Endothelial cell (in vitro differentiated cells): ENCODE measurements at regions not wholly inside any gene's neighbourhood (a gene's known extent, or its start where the extent isn't known, plus 50 kb on each side); places are given as distances from the start of the nearest gene placed in this dataset.
"Not testable (repeated sequence)": the region's sequence is repeated elsewhere in the genome, so short reads cannot be mapped to it uniquely, and the experiment has no call there.

ENCODE experiments used
- DNase-seq: peaks from one replicate; pipeline ENCODE4 v3.0.0; 2021; ENCODE audit warnings: low spot score
- H3K27ac Mint-ChIP-seq: one replicate; pipeline ENCODE4 v1.8.0; 2021; ENCODE audit warnings: mixed read lengths, inconsistent platforms; ENCODE audit not compliant: unreplicated experiment
- H3K27me3 Mint-ChIP-seq: one replicate; pipeline ENCODE4 v1.8.0; 2021; ENCODE audit warnings: mild to moderate bottlenecking, moderate library complexity, mixed read lengths, inconsistent platforms; ENCODE audit not compliant: unreplicated experiment
- H3K36me3 Mint-ChIP-seq: one replicate; pipeline ENCODE4 v1.8.0; 2021; ENCODE audit warnings: mild to moderate bottlenecking, low read depth, mixed read lengths, inconsistent platforms; ENCODE audit not compliant: unreplicated experiment
- H3K4me1 Mint-ChIP-seq: one replicate; pipeline ENCODE4 v1.8.0; 2021; ENCODE audit warnings: mild to moderate bottlenecking, mixed read lengths, inconsistent platforms; ENCODE audit not compliant: unreplicated experiment
- H3K4me3 Mint-ChIP-seq: one replicate; pipeline ENCODE4 v1.8.0; 2021; ENCODE audit warnings: mild to moderate bottlenecking, mixed read lengths, inconsistent platforms; ENCODE audit not compliant: unreplicated experiment
- H3K9me3 Mint-ChIP-seq: one replicate; pipeline ENCODE4 v1.8.0; 2021; ENCODE audit warnings: mixed read lengths, inconsistent platforms; ENCODE audit not compliant: unreplicated experiment
- TF ChIP-seq, protein P1 (sequence below): fragments of 200-600 bp; sonication (generic); IDR thresholded peaks from one replicate; pipeline ENCODE4 v1.5.0; 2021; ENCODE audit warnings: antibody characterized with exemption; ENCODE audit not compliant: unreplicated experiment

DNA sequence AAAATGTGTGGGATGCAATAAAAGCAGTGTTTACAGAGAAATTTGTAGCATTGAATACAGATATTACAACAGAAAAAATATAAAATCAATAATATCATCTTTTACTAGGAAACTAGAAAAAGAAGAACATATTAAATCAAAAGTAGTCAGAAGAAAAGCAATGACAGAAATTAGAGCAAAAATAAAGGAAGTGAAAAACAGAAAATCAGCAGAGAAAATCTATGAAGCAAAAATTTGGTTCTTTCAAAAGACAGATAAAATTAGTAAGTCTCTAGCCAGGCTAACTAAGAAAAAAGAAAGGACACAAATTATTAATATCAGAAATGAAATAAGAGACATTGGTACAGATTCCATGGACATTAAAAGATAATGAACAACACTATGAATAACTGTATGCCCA, 212.0 kb upstream of the MGAT5 start:
- TF ChIP-seq, protein P1, sequence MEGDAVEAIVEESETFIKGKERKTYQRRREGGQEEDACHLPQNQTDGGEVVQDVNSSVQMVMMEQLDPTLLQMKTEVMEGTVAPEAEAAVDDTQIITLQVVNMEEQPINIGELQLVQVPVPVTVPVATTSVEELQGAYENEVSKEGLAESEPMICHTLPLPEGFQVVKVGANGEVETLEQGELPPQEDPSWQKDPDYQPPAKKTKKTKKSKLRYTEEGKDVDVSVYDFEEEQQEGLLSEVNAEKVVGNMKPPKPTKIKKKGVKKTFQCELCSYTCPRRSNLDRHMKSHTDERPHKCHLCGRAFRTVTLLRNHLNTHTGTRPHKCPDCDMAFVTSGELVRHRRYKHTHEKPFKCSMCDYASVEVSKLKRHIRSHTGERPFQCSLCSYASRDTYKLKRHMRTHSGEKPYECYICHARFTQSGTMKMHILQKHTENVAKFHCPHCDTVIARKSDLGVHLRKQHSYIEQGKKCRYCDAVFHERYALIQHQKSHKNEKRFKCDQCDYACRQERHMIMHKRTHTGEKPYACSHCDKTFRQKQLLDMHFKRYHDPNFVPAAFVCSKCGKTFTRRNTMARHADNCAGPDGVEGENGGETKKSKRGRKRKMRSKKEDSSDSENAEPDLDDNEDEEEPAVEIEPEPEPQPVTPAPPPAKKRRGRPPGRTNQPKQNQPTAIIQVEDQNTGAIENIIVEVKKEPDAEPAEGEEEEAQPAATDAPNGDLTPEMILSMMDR = no peak
- peaks cover 1% of the 10 kb centered on the region for H3K27me3 Mint-ChIP-seq
- peaks cover 4% of the 10 kb centered on the region for H3K36me3 Mint-ChIP-seq
- DNase-seq = no peak
- H3K27ac Mint-ChIP-seq = no peak overlapping the region
- H3K4me1 Mint-ChIP-seq = no peaks in the 10 kb centered on the region
- H3K4me3 Mint-ChIP-seq = no peak overlapping the region
- peaks cover 4% of the 10 kb centered on the region for H3K9me3 Mint-ChIP-seq

DNA sequence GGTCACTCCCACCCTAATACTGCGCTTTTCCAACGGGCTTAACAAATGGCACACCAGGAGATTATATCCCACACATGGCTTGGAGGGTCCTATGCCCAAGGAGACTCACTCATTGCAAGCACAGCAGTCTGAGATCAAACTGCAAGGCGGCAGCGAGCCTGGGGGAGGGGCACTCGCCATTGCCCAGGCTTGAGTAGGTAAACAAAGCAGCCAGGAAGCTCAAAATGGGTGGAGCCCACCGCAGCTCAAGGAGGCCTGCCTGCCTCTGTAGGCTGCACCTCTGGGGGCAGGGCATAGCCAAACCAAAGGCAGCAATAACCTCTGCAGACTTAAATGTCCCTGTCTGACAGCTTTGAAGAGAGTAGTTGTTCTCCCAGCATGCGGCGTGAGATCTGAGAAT, 210.8 kb upstream of the MGAT5 start:
- H3K27me3 Mint-ChIP-seq, H3K4me1 Mint-ChIP-seq, H3K4me3 Mint-ChIP-seq, H3K27ac Mint-ChIP-seq, H3K36me3 Mint-ChIP-seq, H3K9me3 Mint-ChIP-seq, DNase-seq: not testable (repeated sequence)

DNA sequence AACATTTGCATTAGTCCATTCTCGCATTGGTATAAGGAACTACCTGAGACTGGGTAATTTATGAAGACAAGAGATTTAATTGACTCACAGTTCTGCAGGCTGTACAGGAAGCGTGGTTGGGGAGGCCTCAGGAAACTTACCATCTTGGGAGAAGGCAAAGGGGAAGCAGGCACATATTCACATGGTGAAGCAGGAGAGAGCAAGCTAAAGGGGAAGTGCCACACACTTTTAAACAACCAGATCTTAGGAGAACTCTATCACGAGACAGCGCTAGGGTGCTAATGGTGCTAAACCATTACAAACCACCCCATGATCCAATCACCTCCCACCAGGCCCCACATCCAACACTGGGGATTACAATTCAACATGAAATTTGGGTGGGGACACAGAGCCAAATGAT, 201.7 kb upstream of the MGAT5 start:
- peaks cover 2% of the 10 kb centered on the region for H3K27me3 Mint-ChIP-seq
- no peak for DNase-seq
- H3K9me3 Mint-ChIP-seq = no peaks in the 10 kb centered on the region
- H3K27ac Mint-ChIP-seq = no peak overlapping the region
- TF ChIP-seq, protein P1 = no peak
- H3K36me3 Mint-ChIP-seq = no peaks in the 10 kb centered on the region
- no peak overlapping the region for H3K4me3 Mint-ChIP-seq
- no peaks in the 10 kb centered on the region for H3K4me1 Mint-ChIP-seq

DNA sequence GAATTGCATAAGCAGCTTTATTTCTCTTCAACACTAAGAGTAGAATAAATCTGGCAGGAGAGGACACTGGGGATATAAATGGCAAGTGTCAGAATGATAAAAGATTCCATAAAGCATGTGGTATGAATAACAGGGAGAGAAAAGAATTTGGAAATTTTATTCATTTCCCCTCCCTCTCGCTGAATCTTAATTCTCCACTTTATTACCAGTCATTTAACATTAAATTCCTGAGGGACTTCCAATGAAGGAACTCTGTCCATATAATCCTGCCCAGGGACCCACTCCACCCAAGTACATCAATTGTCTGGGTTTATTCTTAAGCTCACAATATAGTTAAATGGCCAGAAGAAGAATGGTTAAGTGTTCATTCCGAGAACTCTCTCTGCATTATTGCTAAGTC, 197.7 kb upstream of the MGAT5 start:
- peaks cover 3% of the 10 kb centered on the region for H3K9me3 Mint-ChIP-seq
- H3K4me3 Mint-ChIP-seq = no peak overlapping the region
- H3K36me3 Mint-ChIP-seq = no peaks in the 10 kb centered on the region
- no peak overlapping the region for H3K27ac Mint-ChIP-seq
- DNase-seq = no peak
- no peaks in the 10 kb centered on the region for H3K4me1 Mint-ChIP-seq
- no peaks in the 10 kb centered on the region for H3K27me3 Mint-ChIP-seq
- TF ChIP-seq, protein P1 = no peak

DNA sequence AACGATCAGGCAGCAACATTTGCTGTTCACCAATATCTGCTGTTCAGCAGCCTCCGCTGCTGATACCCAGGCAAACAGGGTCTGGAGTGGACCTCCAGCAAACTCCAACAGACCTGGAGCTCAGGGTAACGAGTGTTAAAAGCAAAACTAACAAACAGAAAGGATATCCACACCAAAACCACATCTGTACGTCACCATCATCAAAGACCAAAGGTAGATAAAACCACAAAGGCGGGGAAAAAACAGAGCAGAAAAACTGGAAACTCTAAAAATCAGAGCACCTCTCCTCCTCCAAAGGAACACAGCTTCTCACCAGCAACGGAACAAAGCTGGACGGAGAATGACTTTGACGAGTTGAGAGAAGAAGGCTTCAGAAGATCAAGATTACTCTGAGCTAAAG, 192.8 kb upstream of the MGAT5 start:
- H3K4me3 Mint-ChIP-seq, H3K27ac Mint-ChIP-seq, H3K4me1 Mint-ChIP-seq, DNase-seq, H3K27me3 Mint-ChIP-seq, H3K36me3 Mint-ChIP-seq: not testable (repeated sequence)
- H3K9me3 Mint-ChIP-seq = peaks cover 10% of the 10 kb centered on the region

DNA sequence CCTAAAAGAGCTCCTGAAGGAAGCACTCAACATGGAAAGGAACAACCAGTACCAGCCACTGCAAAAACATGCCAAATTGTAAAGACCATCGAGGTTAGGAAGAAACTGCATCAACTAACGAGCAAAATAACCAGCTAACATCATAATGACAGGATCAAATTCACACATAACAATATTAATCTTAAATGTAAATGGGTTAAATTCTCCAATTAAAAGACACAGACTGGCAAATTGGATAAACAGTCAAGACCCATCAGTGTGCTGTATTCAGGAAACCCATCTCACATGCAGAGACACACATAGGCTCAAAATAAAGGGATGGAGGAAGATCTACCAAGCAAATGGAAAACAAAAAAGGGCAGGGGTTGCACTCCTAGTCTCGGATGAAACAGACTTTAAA, 191.6 kb upstream of the MGAT5 start:
- not testable (repeated sequence) for H3K36me3 Mint-ChIP-seq, H3K4me3 Mint-ChIP-seq, H3K4me1 Mint-ChIP-seq, DNase-seq, H3K27ac Mint-ChIP-seq, H3K27me3 Mint-ChIP-seq
- H3K9me3 Mint-ChIP-seq = peaks cover 10% of the 10 kb centered on the region

DNA sequence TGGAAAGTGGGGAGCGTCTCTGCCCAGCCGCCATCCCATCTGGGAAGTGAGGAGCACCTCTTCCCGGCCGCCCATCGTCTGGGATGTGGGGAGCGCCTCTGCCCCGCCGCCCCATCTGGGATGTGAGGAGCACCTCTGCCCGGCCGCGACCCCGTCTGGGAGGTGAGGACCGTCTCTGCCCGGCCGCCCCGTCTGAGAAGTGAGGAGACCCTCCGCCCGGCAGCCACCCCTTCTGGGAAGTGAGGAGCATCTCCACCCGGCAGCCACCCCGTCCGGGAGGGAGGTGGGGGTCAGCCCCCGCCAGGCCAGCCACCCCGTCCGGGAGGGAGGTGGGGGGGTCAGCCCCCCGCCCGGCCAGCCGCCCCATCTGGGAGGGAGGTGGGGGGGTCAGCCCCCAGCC, 190.0 kb upstream of the MGAT5 start:
- not testable (repeated sequence) for H3K27me3 Mint-ChIP-seq

More for the DNA sequence above, 190.0 kb upstream of the MGAT5 start:
- not testable (repeated sequence) for H3K36me3 Mint-ChIP-seq, DNase-seq, H3K4me1 Mint-ChIP-seq, H3K27ac Mint-ChIP-seq, H3K4me3 Mint-ChIP-seq
- H3K9me3 Mint-ChIP-seq = peaks cover 10% of the 10 kb centered on the region
